GM19463 (cell line): ENCODE measurements at regions not wholly inside any gene's neighbourhood (a gene's known extent, or its start where the extent isn't known, plus 50 kb on each side); places are given as distances from the start of the nearest gene placed in this dataset.
"Not testable (repeated sequence)": the region's sequence is repeated elsewhere in the genome, so short reads cannot be mapped to it uniquely, and the experiment has no call there.

Source experiments
- ATAC-seq: cut with Tn5 transposase; IDR thresholded peaks from one replicate; pipeline ENCODE4 v1.9.1; 2021; ENCODE audit warnings: mild to moderate bottlenecking, moderate library complexity; ENCODE audit not compliant: unreplicated experiment

- no peak for ATAC-seq
Observed at GRCh38 chr2:53216805-53217204, 550.8 kb upstream of the CHAC2 start.

- no peak for ATAC-seq
Observed at GRCh38 chr2:53212576-53212975, 555.0 kb upstream of the CHAC2 start.

GRCh38 chr2:53211201-53211774 lies 556.3 kb upstream of the CHAC2 start:
- no peak for ATAC-seq

GRCh38 chr2:53210538-53210937 lies 557.1 kb upstream of the CHAC2 start:
- ATAC-seq: no peak

GRCh38 chr2:53209679-53210458 lies 557.7 kb upstream of the CHAC2 start:
- no peak for ATAC-seq

GRCh38 chr2:53208815-53209214 lies 558.8 kb upstream of the CHAC2 start:
- no peak for ATAC-seq

GRCh38 chr2:53206226-53206625 lies 561.4 kb upstream of the CHAC2 start:
- ATAC-seq: not testable (repeated sequence)

- no peak for ATAC-seq
Observed at GRCh38 chr2:53202063-53202462, 565.5 kb upstream of the CHAC2 start.

GRCh38 chr2:53200072-53200471 lies 567.5 kb upstream of the CHAC2 start:
- ATAC-seq: no peak

- ATAC-seq: no peak
Observed at GRCh38 chr2:53188851-53189510, 578.6 kb upstream of the CHAC2 start.

GRCh38 chr2:53183581-53183980 lies 584.0 kb upstream of the CHAC2 start:
- ATAC-seq: no peak

GRCh38 chr2:53182601-53183000 lies 585.0 kb upstream of the CHAC2 start:
- ATAC-seq: no peak

- ATAC-seq: no peak
Observed at GRCh38 chr2:53181759-53182158, 585.8 kb upstream of the CHAC2 start.

- ATAC-seq: no peak
Observed at GRCh38 chr2:53177327-53177726, 590.3 kb upstream of the CHAC2 start.

- ATAC-seq: no peak
Observed at GRCh38 chr2:53174539-53174938, 593.1 kb upstream of the CHAC2 start.

- no peak for ATAC-seq
Observed at GRCh38 chr2:53173698-53174455, 593.7 kb upstream of the CHAC2 start.

GRCh38 chr2:53173091-53173490 lies 594.5 kb upstream of the CHAC2 start:
- ATAC-seq: no peak

- no peak for ATAC-seq
Observed at GRCh38 chr2:53170466-53170865, 597.1 kb upstream of the CHAC2 start.

- ATAC-seq: no peak
Observed at GRCh38 chr2:53167227-53167626, 600.4 kb upstream of the CHAC2 start.

GRCh38 chr2:53150146-53150545 lies 617.5 kb upstream of the CHAC2 start:
- ATAC-seq: no peak

- no peak for ATAC-seq
Observed at GRCh38 chr2:53148221-53148620, 619.4 kb upstream of the CHAC2 start.
